AG10803 (cell line): ENCODE measurements at regions not wholly inside any gene's neighbourhood (a gene's known extent, or its start where the extent isn't known, plus 50 kb on each side); places are given as distances from the start of the nearest gene placed in this dataset.
"Not testable (repeated sequence)": the region's sequence is repeated elsewhere in the genome, so short reads cannot be mapped to it uniquely, and the experiment has no call there.

Experiments
- DNase-seq: peaks from one replicate; pipeline ENCODE4 v3.0.0; 2010; ENCODE audit warnings: low read depth
- H3K4me3 ChIP-seq: 2 replicates; pipeline ENCODE4 v1.5.1; 2011; ENCODE audit warnings: mild to moderate bottlenecking, low read length, control low read depth
- CTCF ChIP-seq: conservative IDR thresholded peaks from 2 replicates; pipeline ENCODE4 v1.5.1; 2011; ENCODE audit warnings: mild to moderate bottlenecking, low read length, control low read depth, inconsistent platforms

- no peak overlapping the region for H3K4me3 ChIP-seq
- no peak for TF ChIP-seq CTCF
- no peak for DNase-seq
Observed at GRCh38 chr7:131665021-131665420, 108.6 kb upstream of the PODXL start.

GRCh38 chr7:131664570-131664969 lies 108.1 kb upstream of the PODXL start:
- no peak overlapping the region for H3K4me3 ChIP-seq
- TF ChIP-seq CTCF = no peak
- no peak for DNase-seq

- not testable (repeated sequence) for H3K4me3 ChIP-seq, DNase-seq
Observed at GRCh38 chr7:131662301-131662873, 106.0 kb upstream of the PODXL start.

- no peak for TF ChIP-seq CTCF
Observed at GRCh38 chr7:131657881-131658280, 101.5 kb upstream of the PODXL start.

GRCh38 chr7:131656980-131657723 lies 100.7 kb upstream of the PODXL start:
- no peak overlapping the region for H3K4me3 ChIP-seq
- no peak for DNase-seq
- TF ChIP-seq CTCF = no peak

More at GRCh38 chr7:131657881-131658280, 101.5 kb upstream of the PODXL start:
- no peak overlapping the region for H3K4me3 ChIP-seq
- DNase-seq = no peak

GRCh38 chr7:131655866-131656265 lies 99.4 kb upstream of the PODXL start:
- no peak overlapping the region for H3K4me3 ChIP-seq
- no peak for TF ChIP-seq CTCF
- no peak for DNase-seq

- no peak for TF ChIP-seq CTCF
Observed at GRCh38 chr7:131655447-131655846, 99.0 kb upstream of the PODXL start.

More at GRCh38 chr7:131655447-131655846, 99.0 kb upstream of the PODXL start:
- H3K4me3 ChIP-seq = no peak overlapping the region
- DNase-seq = no peak
